CD4-positive, alpha-beta T cell treated with Interleukin-1 beta for 1 hour (primary cell): ENCODE measurements at regions not wholly inside any gene's neighbourhood (a gene's known extent, or its start where the extent isn't known, plus 50 kb on each side); places are given as distances from the start of the nearest gene placed in this dataset.
"Not testable (repeated sequence)": the region's sequence is repeated elsewhere in the genome, so short reads cannot be mapped to it uniquely, and the experiment has no call there.

Source experiments
- DNase-seq, 2 donors: peaks; one replicate each; pipeline ENCODE4 v3.0.0-alpha.2; 2020 to 2022

DNA sequence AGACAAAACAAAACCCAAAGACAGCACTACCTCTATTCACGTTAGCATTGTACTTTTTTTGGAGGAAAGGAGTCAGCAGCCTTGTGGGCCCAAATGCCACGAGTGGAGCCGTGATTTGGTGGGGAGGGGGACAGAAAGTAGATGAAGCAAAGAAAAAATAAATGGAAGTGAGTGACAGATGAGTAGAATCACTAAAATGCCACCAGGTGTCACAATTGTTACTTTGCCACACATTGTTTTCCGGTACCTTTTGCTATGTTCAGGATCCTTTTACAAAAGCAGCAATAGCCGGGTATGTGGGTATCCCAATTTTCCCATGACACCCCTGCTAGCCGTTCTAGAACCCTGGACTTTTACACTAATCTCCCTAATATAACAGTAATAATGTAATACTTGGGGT lies 85.0 kb upstream of the AK4 start:
- no peak for DNase-seq

DNA sequence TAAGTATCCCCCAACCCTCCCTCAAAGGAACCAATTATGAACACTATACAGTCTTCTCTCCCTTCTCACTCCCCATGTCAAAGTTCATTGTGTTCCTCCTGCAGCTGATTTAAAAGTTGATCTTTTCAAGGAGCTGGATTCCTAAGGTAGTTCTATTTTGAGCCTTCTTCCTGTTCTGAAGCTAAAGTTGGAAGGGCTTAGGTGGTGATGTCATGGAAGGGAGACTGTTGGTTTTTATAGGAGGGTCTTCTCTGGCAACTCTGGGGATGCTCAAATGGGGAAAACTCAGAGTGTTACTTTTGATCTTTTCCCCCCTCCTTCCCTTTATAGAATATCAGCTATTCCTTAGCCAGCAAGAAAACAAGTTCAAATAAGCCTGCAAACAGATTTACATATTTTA lies 83.0 kb upstream of the AK4 start:
- DNase-seq, result no peak

DNA sequence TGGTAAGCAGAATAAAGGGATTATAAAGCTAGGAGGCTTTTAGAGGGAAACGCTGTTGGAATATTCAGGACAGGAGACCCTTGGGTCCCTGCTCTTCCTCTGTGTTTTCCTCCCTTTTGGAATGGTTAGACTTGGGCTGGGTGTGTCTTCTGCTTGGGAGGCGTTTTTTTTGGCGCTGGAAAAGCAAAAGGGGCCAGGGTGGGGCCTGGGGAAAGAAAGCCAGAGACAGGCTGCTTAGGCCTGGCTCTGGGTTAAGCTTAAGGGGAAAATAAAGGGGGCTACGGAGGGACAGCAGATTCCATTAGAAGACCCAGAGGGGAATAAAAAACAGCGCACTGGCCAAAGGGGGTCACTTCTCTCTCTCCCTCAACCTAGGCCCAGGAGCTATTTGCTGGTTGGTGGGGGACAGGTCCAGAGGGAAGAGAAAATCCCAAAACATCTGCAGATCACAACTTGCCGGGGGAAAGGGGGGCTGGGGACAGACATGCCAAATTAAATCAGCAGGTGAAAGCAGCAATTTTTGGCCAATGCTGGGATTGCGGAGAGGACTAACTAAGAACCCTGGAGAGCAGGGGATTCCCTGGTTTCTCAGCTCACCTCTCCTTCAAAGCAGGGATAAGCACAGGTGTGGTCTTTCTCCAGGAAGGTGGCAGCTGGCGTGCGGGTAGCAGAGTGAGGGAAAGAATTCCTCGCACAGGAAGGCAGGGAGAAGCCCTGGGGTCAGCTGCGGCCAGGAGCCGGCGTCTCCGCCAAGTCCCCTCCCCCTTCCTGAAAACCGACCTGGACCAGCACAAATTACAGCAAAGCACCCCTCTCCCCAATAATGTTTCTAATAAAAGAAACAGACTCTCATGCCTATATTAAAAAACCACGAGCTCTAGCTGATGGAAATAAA lies 82.2 kb upstream of the AK4 start:
- no peak for DNase-seq

DNA sequence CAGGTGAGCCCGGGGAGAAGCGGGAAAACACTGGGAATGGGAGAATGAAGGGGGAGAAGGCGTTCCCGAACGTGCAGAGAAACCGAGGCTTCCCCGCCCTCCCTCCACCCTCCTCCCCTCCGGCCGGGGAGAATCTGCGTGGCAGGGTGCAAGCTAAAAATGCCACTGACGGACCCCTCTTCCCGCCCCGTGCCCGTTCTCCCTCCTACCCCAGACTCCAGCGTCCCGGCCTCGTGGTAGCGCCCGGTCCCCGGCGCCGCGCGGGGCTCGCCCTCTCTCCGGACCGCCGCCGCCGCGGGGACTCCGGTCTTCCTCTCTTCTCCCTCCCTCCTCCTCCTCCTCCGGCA lies 81.6 kb upstream of the AK4 start:
- DNase-seq, result no peak

DNA sequence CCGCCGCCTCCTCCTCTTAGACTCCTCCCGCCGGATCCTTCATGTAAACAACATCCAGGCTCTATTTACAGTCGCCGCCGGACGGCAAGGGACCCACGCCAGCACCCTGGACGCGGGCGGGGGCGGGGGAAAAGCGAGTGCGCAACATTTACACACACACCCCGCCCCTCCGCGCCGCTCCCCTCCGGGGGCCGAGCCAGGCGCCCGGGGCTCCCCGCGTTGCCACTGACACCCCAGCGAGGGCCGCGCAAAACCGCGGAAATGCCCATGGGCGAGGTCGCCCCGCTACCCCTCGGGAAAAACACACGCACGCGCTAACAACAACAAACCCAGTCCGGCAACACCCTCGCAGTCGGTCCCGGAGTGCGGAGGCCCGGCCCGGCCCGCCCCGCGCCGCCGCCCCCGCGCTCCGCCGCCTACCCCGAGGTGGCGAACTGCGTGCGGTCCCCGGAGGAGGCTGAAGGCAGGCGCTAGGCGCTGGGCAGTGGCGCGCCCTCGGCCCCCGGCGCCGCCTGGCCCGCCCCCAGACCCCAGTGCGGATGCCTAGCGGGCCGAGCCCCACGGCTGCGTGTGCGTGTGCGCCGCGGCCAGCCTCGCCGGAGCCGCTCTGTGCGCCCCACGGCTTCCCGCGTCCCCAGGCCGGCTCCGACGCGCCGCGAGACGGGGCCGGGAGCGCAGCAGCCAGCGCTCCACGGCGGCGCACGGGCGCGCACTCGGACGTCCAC lies 81.1 kb upstream of the AK4 start:
- peak; percentile 86 to 88 for DNase-seq

DNA sequence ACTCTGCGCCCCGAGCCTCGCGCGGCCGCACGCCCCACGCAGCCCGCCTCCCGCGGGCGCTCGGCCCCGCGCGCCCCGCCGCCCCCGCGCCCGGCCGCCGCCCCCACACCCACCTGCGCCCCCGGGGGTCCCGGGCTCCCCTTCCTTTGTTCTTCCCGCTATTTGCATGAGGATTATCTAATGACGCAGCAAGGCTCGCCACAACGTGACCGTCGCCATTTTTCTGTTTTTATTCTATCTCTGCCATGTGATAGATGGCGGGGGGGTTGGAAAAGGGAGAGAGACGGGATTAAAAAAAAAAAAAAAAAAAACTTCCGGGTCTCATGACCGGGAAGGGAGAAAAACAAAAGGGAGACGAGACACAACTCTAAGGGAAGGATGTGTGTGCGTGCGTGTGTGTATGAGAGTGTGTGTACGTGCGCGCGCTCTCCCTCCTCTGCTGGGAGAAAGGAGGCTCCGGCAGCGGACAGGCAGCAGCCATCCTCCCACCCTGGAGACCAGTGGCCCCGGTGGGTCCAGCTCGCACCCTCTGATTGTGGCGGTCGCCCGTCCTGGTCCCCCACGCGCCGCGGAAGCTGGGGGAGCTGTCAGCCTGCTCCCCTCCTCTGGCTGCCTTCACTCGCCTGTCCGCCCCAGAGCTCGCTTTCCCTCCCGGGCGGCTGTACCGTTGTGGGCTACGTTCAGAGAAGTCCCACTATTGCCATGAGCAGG lies 80.4 kb upstream of the AK4 start:
- peak; percentile 69 to 72 for DNase-seq

DNA sequence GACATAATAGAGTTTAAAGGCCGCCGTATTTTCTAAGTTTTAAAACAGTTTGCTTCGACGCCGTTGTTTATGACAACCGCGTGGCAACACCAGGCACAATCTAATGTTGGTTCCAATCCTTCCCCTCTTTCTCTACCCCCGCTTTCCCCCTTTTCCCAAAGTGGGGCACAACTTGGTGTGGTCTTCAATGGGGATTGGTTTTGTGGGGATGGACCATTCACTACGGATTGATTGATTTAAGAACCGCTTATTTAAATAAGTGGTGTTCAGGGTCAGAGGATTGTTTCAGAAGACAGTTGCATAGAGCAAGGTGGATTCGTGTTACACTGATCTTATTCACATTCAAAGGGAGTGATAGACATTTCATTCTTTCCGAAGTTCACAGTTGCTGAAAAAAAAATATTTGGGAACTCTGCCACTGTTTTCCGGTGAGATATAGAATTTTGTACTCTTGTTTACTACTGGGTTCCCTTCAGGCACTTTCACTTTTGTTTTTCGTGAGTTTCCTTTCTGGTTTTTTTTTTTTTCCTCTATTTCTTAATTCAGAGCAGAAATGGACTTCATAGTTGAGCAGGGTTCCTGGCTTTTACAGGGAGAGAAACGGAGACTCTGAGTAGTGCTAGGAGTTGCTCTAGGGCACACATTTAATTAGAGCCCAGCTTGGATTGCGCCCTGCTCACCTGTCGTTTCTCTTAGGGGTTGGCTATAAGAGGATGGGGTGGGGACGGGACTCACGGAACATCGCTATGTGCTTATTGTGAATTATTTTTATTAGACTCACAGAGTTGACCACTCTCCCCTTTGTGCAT lies 79.6 kb upstream of the AK4 start:
- peak in 1 of 2 donors; percentile 45 for DNase-seq

DNA sequence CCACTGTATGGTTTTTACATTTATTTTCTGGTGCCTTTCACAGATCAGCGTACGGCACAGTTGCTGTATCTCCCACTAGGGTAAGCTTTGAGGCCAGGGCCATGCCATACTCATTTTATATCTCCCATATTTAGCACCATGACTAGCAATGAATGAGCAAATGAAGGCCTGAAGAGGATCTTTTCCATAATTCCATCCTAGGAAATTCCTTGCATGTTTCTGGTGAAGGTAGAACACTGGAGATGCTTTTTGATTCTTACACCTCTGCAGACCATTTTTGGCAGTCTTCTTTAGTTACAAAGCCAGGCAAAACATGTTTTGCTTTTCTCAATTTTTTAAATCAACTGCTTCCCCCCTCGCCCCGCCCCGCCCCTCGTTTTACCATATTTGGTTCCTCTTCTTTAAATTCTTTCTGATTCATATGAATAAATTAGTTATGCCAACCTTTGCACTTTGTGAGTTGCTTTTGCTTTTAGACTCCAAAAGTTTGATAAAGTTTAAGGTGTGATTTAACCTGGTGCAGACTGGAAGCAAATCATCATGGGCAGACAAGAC lies 78.9 kb upstream of the AK4 start:
- DNase-seq, result peak; percentile 28 to 35

DNA sequence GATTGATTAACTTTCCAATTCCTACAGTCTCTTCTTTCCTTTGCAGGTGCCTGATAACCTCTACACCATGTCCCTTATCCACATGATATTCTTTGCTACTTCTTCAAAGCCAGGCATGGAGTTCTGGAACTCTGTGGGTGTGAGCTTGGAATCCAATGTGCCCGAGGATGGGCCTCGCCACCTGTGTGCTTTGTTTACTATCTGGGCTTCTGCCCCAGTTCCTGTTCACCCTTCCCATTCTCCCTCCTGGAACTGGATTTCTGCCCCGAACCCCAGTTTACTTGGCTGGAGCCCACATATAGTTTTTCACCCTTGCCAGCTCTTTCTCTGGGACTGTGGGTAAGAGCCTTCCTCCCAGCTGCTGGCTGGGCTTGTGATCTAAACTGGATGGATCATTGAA lies 75.2 kb upstream of the AK4 start:
- DNase-seq, result no peak

DNA sequence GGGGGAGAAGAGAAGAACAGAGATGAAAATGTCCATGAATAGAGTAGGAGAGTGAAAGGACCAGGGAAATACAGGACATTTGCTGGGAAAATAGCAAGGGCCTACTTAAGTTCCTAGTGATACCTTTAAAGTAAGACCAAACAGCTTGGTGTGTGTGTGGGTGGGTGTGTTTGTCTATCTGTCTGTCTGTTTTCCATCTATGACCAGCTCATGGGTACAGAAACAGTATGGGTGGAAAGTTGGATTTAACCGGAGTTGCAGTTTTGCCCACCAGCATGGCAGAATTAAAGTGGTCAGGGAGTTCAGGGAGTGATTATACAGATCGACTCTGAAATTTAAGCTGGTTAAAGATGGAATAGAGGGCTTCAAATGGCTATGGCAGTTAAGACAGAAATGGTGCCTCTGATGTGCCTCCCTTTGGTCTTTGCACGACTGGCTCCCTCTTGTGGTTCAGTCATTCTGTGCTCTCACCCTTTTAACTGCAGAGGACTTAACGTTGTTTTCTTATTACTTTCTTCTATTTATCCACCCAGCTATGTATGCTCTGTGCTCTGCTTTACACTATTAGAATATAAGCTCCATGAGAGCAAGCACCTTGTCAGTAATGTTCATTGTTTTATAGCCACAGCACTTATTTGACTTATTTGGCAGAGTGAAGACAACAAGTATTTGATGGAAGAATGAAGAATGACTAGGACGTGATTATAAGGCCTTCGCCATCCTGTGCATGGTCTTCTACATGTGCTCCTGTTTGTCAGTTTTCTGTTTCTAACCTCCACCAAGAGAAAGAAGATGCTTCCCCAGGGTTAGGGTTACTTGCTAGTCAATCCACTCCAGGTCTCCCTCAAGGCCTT lies 72.7 kb upstream of the AK4 start:
- DNase-seq, result peak; percentile 75 to 81

DNA sequence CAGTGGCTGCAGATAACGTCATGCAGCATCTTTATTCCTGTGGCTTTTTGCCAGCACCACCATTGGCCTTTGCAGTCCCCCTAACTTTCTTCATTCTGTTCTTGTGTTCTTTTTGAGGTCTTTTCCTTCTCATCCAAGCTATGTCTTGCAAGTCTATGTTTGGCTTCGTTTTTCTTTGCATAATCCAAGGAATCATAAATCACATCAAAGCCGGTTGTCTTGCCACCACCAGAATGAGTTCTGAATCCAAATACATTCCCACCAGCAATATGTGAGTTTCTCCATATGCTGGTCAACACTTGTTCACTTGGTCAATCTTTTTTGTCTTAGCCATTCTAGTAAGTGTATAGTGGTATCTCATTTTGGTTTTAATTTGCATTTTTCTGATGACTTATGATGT lies 70.6 kb upstream of the AK4 start:
- no peak for DNase-seq

DNA sequence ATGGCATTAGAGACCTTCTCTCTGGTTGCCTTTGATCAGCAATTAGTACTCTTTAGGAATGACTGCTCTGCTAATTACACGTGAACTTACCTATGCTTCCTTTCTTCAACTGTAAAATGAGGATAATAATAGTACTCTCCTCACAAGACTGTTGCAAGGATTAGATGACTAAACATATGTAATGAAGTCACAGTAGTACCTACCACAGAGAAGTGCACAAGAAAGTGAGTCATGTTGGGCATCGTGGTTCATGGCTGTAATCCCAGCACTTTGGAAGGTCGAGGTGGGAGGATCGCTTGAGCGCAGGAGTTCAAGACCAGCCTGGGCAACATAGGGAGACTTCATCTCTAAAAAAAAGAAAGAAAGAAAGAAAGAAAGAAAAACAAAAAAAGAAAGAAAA lies 68.1 kb upstream of the AK4 start:
- no peak for DNase-seq

DNA sequence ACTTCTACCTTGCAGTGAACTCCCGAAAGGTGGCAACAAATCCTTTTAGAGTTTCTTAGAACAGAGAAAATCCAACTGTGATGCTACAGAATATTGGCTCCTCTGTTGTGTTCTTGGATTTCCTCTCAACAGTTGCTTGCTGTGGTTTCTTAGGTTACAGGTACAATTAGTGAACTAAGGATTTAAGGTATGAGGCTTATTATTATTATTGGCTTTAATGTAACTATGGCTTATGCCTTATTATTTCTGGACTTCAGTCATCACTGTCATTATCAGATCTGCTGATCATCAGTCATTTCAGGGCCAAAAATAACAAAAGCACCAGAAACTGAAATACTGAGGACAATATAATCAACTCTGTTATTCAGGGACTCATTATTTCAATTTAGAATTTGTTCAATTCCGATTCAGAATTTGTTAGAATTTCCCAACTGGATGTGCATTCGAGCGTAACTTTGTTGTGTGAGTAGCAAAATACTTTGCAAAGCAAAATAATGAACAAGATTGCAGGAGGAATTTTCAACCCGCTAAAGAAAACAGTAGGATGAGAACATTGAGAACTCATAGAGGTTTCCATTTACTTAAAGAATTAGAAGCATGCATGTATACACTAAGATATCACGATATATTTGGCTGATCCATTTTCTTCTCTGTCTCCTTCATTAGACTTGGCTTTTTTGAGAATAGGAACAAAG lies 65.5 kb upstream of the AK4 start:
- DNase-seq, result no peak

DNA sequence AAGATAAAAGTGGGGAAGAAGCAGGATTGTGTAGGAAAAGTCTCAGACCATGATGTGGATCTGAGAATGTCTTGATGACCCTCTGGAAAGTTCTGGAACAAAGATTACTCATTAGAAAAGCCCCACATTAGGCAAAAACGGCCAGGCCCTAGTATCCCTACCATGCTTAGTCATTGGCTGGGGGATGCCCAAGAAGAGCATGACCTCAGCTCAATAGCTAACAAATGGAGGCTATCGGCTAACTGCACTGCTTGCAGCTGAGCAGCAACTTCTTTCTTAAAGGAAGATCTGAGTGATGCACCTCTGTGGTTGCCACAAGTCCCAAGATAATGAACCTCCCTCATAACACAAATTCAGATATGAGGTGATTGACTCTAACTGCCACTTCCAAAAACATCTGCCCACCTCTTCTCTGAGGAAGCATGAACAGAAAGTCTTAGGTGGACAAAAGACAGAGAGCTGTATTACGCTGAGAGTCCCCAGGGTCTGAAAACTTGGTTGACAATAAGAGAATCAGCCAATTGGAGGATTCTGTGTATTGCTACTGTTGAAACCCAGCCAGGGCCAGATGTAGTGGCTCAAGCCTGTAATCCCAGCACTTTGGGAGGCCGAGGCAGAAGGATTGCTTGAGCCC lies 64.6 kb upstream of the AK4 start:
- peak in 1 of 2 donors; percentile 20 for DNase-seq

DNA sequence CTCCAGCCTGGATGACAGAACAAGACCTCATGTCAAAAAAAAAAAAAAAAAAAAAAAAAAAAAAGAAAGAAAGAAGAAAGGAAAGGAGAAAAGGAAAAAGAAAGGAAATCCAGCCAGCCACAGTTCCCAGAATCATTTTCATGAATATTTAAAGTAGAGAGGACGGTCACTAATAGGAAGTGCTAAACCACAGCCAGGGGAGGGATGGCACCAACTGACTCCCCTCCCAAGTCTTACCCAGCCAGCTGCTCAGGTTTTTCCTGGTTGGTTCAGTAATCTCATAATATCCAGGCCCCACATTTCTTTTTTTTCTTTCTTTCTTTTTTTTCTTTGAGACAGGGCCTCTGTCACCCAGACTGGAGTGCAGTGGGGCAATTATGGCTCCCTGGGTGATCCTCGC lies 63.9 kb upstream of the AK4 start:
- DNase-seq, result no peak

DNA sequence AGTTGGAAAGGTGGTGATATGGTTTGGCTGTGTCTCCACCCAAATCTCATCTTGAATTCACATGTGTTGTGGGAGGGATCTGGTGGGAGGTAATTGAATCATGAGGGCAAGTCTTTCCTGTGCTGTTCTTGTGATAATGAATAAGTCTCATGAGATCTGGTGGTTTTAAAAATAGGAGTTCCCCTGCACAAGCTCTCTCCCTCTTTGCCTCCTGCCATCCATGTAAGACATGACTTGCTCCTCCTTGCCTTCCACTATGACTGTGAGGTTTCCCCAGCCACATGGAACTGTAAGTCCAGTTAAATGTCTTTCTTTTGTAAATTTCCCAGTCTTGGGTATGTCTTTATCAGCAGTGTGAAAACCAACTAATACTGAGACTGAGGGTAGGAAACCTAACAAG lies 60.5 kb upstream of the AK4 start:
- not testable (repeated sequence) for DNase-seq

DNA sequence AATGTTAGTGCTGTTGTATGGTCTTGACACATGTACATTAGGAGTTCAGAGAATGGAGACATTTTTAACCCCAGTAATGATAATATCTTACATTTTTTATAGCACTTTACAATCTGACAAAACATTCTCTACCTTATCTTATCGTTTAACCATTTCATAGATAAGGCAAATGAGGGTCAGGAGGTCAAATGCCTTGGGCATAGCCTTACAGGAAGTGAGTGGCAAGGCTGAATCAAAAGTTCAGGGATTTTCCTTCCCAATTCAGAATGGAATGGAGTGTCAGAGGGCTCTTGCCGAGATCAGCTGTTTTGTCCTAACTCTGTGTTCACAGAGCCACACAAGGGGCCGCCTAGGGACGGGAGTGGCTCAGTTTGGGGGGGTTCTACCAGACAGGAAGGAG lies 57.6 kb upstream of the AK4 start:
- DNase-seq, result no peak

DNA sequence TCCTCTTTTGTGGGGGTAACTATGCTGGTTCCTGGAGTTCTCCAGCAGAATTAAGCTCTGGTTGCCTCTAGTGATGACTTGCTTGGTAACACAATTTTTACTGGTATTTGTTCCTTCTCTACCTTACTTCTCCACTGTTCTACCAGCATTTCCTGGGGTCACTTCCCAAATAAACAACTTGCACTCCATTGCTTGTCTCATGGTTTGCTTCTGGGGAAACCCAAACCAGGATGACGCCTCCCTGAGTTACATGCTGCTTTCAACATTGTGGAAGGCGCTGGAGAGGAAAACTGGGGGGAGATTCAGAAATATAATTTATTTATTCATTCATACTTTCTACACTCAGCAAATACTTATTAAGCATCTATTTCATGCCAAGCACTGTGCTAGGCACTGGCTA lies 55.3 kb upstream of the AK4 start:
- no peak for DNase-seq

DNA sequence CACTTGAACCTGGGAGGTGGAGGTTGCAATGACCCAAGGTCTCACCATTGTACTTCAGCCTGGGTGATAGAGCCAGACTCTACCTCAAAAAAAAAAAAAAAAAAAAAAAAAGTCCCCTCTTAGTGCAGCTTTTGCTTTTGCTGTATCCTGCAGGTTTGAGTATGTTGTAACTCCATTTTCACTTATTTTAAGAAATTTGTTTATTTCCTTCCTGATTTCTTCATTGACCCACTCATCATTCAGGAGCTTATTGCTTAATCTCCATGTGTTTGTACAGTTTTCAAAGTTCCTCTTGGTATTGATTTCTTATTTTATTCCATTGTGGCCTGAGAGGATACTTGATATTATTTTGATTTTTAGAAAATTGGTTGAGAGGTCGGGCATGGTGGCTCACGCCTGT lies 50.9 kb upstream of the AK4 start:
- no peak for DNase-seq
